IPS DF 6.9 (cell line): ENCODE measurements at regions not wholly inside any gene's neighbourhood (a gene's known extent, or its start where the extent isn't known, plus 50 kb on each side); places are given as distances from the start of the nearest gene placed in this dataset.

Source experiments
- DNase-seq: peaks from one replicate; pipeline ENCODE4 v3.0.0-alpha.2; 2013; ENCODE audit warnings: low read depth, low spot score
- H3K27ac ChIP-seq: one replicate; pipeline ENCODE4 v1.5.1; 2013; ENCODE audit warnings: low read length, control low read depth
- H3K27me3 ChIP-seq: 2 replicates; pipeline ENCODE4 v1.6.1; 2013; ENCODE audit warnings: mild to moderate bottlenecking, low read length; ENCODE audit not compliant: control insufficient read depth, insufficient read depth
- H3K36me3 ChIP-seq: 2 replicates; pipeline ENCODE4 v1.6.1; 2013; ENCODE audit warnings: low read length; ENCODE audit not compliant: control insufficient read depth, insufficient read depth
- H3K4me1 ChIP-seq: 2 replicates; pipeline ENCODE4 v1.6.1; 2013; ENCODE audit warnings: low read length; ENCODE audit not compliant: control insufficient read depth, insufficient read depth
- H3K4me3 ChIP-seq: 2 replicates; pipeline ENCODE4 v1.5.1; 2013; ENCODE audit warnings: mild to moderate bottlenecking, low read length
- H3K9me3 ChIP-seq: 2 replicates; pipeline ENCODE4 v1.6.1; 2013; ENCODE audit warnings: low read length, inconsistent platforms; ENCODE audit not compliant: control insufficient read depth, insufficient read depth
- WGBS: extraction: QIAGEN DNeasy Blood & Tissue Kit; methylation state at CpG from one replicate; pipeline ENCODE4 v1.1.7; 2013; ENCODE audit warnings: mixed read lengths, missing lambda C conversion rate; ENCODE audit not compliant: insufficient read length, insufficient coverage; 5-methylcytosine and 5-hydroxymethylcytosine counted together

DNA sequence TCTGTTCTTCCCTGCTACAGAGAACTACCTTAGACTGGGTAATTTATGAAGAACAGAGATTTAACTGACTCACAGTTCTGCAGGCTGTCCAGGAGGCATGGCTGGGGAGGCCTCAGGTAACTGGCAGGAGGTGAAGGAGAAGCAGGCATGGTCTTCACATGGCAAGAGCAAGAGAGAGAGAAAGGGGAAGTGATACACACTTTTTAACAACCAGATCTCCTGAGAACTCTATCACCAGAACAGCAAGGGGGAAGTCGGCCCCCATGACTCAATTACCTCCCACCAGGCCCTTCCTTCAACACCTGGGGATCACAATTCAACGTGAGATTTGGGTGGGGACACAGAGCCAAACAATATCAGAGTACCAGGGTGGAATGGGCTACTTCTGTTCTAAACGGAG is 766.8 kb downstream of the TLE1 start:
- no peak overlapping the region for H3K27ac ChIP-seq
- no peaks in the 10 kb centered on the region for H3K9me3 ChIP-seq
- H3K36me3 ChIP-seq = no peaks in the 10 kb centered on the region
- no peak overlapping the region for H3K4me3 ChIP-seq
- WGBS = no CpG with 5 or more reads among the region's 3 CpGs
- H3K4me1 ChIP-seq = no peaks in the 10 kb centered on the region
- no peak for DNase-seq
- no peaks in the 10 kb centered on the region for H3K27me3 ChIP-seq

DNA sequence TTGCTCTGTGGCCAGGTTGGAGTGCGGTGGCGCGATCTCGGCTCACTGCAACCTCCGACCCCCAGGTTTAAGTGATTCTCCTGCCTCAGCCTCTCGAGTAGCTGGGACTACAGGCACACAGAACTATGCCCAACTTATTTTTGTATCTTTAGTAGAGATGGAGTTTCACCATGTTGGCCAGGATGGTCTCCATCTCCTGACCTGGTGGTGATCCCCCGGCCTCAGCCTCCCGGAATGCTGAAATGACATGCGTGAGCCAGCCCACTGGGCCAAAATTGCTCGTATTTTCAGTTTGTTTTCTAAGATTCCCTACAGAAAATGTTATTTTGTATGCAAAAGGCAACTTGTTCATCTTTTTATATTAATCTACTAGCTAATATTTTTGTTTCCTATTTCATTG is 782.6 kb downstream of the TLE1 start:
- no peak overlapping the region for H3K27ac ChIP-seq
- no CpG with 5 or more reads among the region's 10 CpGs for WGBS
- no peaks in the 10 kb centered on the region for H3K27me3 ChIP-seq
- H3K36me3 ChIP-seq = no peaks in the 10 kb centered on the region
- no peak for DNase-seq
- H3K9me3 ChIP-seq = no peaks in the 10 kb centered on the region
- no peak overlapping the region for H3K4me3 ChIP-seq
- no peaks in the 10 kb centered on the region for H3K4me1 ChIP-seq

DNA sequence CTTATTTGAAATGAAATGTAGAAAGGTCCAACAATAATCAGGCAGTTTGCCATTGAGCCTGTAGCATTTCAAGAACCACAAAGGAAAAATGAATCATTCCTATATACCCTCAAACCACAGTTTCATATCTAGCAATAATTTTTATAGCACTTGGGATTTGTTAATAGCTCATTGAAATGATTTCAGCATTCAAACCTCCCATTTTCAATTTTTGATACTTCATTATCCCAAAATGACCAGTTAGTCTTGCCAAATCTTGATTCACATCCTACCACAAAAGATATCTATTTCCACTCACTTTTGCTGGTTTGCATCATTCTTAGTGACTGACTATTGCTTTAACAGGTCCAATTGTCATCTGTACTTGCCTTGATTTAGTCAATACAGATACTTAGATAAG is 790.1 kb downstream of the TLE1 start:
- Histone ChIP-seq H3K36me3 (no peaks in the 10 kb centered on the region), H3K27ac (no peak overlapping the region), H3K27me3 (no peaks in the 10 kb centered on the region), H3K4me3 (no peak overlapping the region), H3K4me1 (no peaks in the 10 kb centered on the region), H3K9me3 (no peaks in the 10 kb centered on the region)
- no peak for DNase-seq

DNA sequence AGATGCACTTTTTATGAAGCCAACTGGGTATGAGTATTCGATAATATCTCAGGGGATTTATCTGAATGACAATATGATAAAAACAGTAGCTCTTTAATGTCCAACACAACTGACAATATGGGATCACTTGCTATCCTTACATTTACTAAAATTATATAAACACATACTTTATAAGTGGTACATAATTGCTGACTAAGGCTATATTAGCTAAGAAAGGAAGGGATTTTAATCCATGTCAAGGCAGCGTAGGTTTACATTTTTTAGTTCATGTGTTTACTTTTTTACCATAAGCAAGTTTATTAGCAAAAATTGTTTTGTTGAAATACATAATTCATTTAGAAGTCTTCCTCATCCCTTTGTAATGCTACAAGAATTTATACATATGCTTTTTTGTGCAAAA is 796.2 kb downstream of the TLE1 start:
- WGBS = no CpG with 5 or more reads among the region's 2 CpGs
- Histone ChIP-seq H3K27me3 (no peaks in the 10 kb centered on the region), H3K9me3 (no peaks in the 10 kb centered on the region), H3K4me3 (no peak overlapping the region), H3K27ac (no peak overlapping the region), H3K36me3 (no peaks in the 10 kb centered on the region), H3K4me1 (no peaks in the 10 kb centered on the region)
- no peak for DNase-seq

DNA sequence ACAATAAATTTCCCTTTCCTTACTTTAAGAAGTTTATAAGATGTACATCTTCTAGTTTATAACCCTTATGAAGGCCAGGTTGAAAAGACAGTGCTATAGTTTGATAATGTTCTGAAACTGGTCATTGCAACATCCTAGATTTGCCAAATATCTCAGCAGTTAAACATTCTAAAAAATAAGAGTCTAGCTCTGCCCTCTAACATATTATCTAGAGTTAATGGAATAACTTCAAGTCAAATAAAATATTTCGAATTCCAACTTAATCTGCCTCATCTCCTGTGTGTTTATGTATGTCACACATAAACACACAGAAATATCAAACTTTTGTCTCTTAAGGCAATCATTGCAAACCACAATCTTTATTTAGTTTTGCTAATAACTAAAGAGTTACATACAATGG is 796.6 kb downstream of the TLE1 start:
- Histone ChIP-seq H3K36me3 (no peaks in the 10 kb centered on the region), H3K27me3 (no peaks in the 10 kb centered on the region), H3K27ac (no peak overlapping the region), H3K9me3 (no peaks in the 10 kb centered on the region), H3K4me3 (no peak overlapping the region), H3K4me1 (no peaks in the 10 kb centered on the region)
- WGBS = no CpG with 5 or more reads among the region's 1 CpG
- DNase-seq = no peak

DNA sequence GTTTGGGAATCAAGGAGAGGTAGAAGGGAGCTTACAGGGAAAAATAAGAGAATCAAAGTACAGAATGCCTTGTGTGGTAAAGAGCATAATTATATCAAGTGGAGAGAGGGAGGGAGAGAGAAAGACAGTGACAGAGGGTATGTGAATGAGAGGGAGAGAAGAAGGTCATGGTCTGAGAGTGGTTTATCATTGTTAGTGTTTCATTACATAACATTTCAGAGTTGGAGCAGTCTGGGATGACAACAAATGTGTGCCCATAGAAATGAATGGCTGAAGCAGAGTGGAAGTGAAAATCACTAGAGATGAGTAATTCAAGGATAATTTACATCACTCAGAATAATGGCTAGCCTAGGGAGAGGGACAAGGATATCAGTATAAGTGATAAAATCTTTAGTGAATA is 799.2 kb downstream of the TLE1 start:
- Histone ChIP-seq H3K9me3 (no peaks in the 10 kb centered on the region), H3K4me1 (no peaks in the 10 kb centered on the region), H3K4me3 (no peak overlapping the region), H3K27me3 (no peaks in the 10 kb centered on the region), H3K27ac (no peak overlapping the region), H3K36me3 (no peaks in the 10 kb centered on the region)
- DNase-seq = no peak

DNA sequence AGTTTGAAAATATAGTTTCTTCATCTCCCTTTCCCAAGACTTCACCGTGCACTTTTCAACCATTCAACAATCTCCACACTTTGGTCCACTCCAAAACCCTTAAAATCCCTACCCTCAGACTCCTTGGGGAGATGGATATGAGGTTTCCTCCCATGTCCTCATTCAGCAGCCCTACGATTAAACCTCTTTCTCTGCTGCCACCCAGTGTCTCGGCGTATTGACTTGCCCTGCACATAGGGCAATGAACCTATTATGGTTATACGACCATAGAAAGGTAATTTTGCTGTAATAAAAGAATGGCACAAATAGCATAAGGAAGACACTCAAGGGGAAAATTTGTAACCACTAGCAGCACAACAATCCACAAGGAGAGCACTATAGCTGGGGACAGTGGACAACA is 803.5 kb downstream of the TLE1 start:
- H3K36me3 ChIP-seq = no peaks in the 10 kb centered on the region
- H3K4me1 ChIP-seq = peaks cover 1% of the 10 kb centered on the region; the same call in 1 of the 2 replicates
- no CpG with 5 or more reads among the region's 5 CpGs for WGBS
- no peak overlapping the region for H3K27ac ChIP-seq
- DNase-seq = no peak
- H3K4me3 ChIP-seq = no peak overlapping the region
- no peaks in the 10 kb centered on the region for H3K9me3 ChIP-seq
- no peaks in the 10 kb centered on the region for H3K27me3 ChIP-seq

DNA sequence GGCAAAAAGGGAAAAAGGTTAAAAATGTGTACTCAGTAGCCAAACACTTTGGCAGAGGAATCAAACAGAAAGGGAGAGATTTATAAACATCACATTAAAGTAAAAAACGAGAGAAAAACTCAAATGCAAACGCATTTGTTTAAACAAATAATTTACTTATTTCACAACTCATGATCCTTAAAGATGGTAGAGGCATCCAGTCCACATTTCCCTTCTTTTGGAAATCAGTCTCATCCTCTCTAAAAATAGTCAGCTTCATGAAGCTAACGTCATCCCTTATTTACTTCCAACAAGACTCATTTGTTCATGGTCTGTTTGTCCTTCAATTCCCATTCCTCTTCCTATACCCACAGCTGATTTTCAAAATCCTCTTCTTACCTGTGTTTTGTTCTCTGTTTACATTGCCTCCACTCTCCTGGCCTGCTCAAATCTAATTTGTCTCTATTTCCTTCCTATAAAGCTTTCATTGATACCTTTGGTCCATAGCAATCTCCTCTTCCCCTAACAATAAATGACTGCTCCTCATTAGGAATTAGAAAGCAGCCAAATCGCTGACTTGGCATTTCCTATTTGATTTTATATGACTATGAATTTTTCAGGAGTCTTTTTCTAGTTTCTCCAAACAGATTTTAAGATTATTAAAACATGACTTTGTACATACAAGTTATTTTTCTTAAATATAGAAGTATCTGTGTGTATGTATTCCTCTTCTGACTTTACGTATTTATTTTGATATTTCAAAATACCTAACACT is 805.3 kb downstream of the TLE1 start:
- WGBS = no CpG with 5 or more reads among the region's 5 CpGs
- no peak overlapping the region for H3K4me3 ChIP-seq
- H3K27me3 ChIP-seq = no peaks in the 10 kb centered on the region
- H3K9me3 ChIP-seq = no peaks in the 10 kb centered on the region
- H3K36me3 ChIP-seq = no peaks in the 10 kb centered on the region
- H3K4me1 ChIP-seq = peaks cover 1% of the 10 kb centered on the region; the same call in 1 of the 2 replicates
- DNase-seq = no peak
- H3K27ac ChIP-seq = no peak overlapping the region

DNA sequence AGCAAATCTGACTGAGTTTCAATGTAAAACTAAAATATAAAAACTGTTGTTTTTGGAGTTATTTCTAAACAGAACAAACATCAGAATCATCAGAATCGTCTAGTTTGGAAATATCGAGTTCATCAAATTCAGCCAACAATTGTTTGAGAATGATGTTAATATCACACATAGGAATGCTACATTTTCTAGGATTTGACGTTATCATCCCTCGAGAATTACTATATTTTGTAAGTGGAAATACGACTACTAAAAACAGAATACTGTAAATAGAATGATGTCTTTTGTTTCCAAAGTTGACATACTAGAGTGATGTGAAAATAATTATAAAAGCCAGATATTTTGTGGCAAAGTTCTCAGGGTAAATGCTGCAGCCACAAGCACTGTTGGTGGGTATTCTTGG is 805.9 kb downstream of the TLE1 start:
- DNase-seq = no peak
- Histone ChIP-seq H3K36me3 (no peaks in the 10 kb centered on the region), H3K4me3 (no peak overlapping the region), H3K4me1 (peaks cover 1% of the 10 kb centered on the region; the same call in 1 of the 2 replicates), H3K27me3 (no peaks in the 10 kb centered on the region), H3K27ac (no peak overlapping the region), H3K9me3 (no peaks in the 10 kb centered on the region)
- no CpG with 5 or more reads among the region's 5 CpGs for WGBS

DNA sequence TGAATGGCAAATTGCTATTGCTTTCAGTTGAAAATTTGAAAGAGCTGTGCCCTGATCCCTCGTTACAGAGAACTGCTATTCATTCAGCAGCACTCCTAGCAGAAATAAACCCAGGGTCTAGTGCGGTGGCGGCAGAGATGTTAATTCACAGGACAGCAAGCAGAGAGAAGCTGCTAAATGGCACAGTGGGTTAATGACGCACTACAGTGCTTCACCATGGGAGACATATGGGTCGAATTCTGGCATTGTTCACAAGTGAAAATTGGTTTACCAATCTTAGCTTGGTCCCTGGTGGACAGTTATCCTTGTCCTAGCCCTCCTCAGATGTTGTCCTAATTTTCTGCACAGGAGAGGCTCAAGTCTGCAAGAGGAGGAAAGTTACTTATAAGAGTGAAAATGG is 807.4 kb downstream of the TLE1 start:
- no peak for DNase-seq
- H3K27me3 ChIP-seq = no peaks in the 10 kb centered on the region
- H3K36me3 ChIP-seq = no peaks in the 10 kb centered on the region
- peaks cover 1% of the 10 kb centered on the region; the same call in 1 of the 2 replicates for H3K4me1 ChIP-seq
- H3K4me3 ChIP-seq = no peak overlapping the region
- no CpG with 5 or more reads among the region's 5 CpGs for WGBS
- H3K9me3 ChIP-seq = no peaks in the 10 kb centered on the region
- no peak overlapping the region for H3K27ac ChIP-seq

DNA sequence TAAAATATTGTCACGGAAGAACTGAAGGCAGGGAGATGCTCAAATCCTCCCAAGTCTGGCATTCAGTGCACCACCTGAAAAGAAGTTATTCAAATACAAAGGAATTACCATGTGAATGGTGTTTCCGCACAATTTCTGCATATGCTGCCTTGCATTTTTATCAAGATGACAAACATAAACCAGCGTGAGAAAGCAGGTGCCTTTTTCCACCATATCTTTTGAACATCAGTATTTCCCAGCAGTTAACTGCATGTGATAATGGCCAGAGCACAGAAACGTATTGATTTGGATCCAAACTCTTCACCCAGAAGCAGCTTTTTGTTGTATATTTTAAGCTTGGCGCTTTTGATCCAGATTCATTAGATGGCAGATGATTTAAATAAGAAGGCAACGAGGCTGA is 808.0 kb downstream of the TLE1 start:
- Histone ChIP-seq H3K27me3 (no peaks in the 10 kb centered on the region), H3K36me3 (no peaks in the 10 kb centered on the region), H3K9me3 (no peaks in the 10 kb centered on the region), H3K4me3 (no peak overlapping the region), H3K4me1 (peaks cover 1% of the 10 kb centered on the region; the same call in 1 of the 2 replicates), H3K27ac (no peak overlapping the region)
- DNase-seq = no peak
- no CpG with 5 or more reads among the region's 6 CpGs for WGBS
